ENCODE measurements at regions not wholly inside any gene's neighbourhood (a gene's known extent, or its start where the extent isn't known, plus 50 kb on each side); places are given as distances from the start of the nearest gene placed in this dataset.

DNA sequence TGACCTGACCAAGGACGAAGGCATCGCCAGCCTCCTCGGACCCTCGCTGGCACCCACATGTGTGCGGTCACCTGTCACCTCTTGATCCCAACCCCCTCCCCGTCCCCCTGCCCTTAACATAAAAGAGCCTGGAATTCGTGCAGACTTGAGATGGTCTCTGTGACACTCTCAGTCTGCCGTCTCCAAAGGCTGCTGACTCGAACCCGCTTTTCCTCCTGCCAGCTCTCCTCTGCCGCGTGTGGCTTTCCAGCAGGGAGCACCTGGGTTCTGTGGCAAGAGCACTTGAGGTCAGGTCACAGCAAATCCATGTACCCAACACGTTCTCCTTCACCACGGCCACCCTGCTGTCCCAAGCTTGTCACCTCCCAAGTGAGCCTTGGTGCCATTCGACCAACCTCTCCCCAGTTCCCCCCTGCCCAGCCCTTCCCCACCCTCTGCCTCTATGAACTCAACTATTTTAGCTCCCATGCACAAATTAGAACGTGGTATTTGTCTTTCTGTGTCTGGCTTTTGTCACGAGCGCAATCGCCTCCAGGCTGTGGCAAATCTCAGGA, 207.6 kb downstream of the BRD1 start:
- no peak for DNase-seq

GRCh38 chr22:49619301-49619700, 208.4 kb downstream of the BRD1 start:
- no peak for DNase-seq

- no peak for DNase-seq
These were observed 209.1 kb downstream of the BRD1 start for GRCh38 chr22:49618677-49618953.

GRCh38 chr22:49617866-49618676, 209.6 kb downstream of the BRD1 start:
- no peak for DNase-seq

- DNase-seq: no peak
These were observed 210.4 kb downstream of the BRD1 start for GRCh38 chr22:49617264-49617663.

GRCh38 chr22:49616356-49617231, 211.1 kb downstream of the BRD1 start:
- no peak for DNase-seq

DNA sequence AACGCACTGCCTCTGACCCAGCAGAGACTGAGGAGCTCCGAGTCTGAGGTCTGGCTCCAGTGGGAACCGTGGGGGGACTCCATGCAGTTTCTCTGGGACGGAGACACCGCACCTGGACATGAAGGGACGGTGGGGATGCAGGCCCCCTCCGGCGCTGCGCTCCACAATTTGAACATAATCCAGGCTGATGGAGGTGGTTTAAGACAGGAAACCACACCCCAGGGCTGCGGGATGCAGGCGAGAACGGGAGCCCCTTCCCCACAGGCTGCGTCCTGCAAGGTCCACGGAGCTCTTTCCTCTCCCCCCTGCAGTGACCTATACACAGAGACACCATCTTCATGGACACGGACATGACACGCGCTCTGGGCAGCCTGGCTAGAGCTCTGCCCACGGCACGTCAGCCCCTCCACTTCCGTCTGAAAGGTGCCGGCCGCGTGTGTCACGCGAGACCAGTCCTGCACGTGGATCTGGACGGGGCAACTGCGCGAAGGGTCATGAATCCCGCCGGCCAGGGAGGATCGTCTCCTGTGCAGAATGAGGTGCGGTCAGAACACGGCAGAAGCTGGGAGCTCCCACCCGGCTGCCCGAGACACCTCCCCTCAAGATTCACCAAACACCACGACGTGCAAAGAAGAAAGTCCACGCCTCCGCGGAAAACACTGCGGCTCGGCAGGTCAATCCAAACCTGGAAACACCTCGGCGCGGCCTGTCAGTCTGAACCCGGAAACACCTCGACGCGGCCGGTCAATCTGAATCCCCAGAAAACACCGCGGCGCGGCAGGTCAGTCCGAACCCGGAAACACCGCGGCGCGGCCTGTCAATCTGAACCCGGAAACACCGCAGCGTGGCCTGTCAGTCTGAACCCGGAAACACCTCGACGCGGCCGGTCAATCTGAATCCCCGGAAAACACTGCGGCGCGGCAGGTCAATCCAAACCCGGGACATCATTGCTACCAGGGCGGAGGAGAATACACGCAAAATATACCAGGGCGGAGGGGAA, 212.4 kb downstream of the BRD1 start:
- DNase-seq: no peak

DNA sequence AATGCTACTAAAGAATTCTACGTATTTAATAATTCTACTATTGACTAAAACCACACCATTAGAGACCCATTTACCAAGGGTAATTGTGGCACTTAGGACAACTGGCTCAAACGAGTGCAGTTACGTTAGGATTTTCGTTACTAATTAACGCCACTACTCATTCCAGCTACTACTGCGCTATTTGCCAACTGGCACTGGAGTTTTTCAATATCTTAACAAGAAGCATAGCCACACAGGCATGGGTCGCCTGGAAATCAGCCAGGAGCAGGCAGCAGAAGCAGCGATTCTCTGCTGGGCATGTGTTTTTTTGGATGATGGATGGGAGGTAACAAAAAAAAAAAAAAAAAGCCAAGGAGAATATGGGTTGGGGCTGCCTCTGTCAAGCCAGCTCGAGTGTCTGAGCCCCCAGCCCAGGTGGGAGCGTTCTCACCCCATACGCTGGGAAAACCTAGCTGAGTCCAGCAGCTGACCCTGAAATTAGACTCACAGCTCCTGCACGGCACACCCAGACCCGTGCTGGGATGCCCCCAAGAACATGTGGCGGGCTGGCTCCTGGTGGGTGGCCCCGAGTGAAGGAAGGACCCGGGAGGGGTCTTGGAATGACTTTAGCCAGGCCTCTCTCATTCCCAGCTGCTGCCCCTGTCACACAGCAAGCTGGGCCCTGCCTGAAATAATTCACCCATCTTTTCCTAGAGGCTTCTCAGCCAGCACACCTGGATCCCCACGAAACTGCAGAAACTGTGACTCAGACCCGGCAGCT, 214.0 kb downstream of the BRD1 start:
- no peak for DNase-seq

DNA sequence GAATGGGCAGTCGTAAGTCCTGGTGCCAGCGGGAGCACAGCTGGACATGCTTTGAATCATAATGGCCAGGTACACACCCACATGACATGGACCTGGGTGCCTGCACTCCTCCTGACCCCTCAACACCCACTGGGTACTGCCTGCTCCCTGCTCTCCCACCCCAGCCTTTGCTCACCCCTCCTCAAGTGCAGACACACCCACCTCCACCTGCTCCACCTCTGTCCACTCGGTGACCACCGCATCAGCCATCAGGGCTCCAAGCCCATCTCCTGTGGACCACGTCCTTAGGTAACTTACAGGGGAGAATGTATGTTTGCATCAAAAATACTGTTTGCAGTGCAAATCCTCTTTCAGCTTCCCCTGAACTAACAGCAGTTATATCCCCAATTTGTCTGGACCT, 214.6 kb downstream of the BRD1 start:
- no peak for DNase-seq

DNA sequence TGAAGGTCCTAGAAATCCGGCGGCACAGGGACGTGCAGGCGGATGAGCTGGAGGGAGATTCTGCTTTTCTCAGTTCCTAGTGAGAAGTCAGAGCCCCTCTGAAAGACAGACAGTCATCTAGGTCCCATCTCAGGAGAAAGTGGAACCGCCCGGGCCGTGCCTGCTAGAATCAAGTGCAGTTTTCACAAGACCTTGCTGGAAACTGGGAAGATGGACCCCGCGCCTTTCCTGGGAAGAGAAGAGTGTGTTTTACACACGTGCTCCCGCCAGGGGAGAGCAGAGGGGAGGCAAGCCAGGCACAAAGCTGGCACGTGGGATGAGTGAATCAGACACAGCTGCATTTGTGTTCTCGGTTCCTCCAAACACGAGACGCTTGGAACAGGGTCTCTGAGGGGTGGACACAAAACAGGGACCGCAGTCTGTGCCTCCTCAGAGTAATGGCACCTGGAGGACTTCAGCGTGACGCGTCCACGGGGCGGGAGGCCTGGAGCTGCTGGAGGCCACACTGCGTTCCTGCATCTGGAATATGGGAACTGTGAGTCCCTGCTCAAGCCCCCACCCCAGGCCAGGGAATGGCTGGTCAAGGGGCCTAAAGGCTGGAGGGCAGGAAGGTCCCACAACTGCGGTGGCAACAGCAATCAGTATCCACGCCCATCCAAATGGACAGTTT, 218.3 kb downstream of the BRD1 start:
- DNase-seq: no peak

DNA sequence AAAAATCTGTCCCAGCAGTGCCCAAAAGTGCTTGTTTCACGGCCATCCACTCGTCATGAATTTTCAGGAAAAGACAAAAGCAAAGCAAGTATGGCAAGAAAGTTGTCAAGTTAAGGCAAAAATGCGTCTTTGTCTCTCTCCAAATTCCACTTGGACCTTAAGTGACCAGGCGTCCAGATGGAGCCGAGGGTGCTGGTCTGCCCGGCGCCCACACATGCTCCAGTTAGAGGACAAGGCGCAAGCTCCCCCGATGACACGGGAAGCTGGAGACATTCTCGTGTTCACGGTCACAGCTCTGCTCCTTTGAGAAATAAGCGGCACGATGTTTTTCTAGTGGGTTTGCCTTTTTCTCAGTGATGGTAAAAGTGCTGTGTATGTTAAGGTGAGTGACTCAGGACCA, 219.0 kb downstream of the BRD1 start:
- DNase-seq: no peak

GRCh38 chr22:49608228-49608627, 219.4 kb downstream of the BRD1 start:
- no peak for DNase-seq

GRCh38 chr22:49607821-49608220, 219.9 kb downstream of the BRD1 start:
- DNase-seq: no peak

- DNase-seq: no peak
These were observed 220.9 kb downstream of the BRD1 start for GRCh38 chr22:49606562-49607290.

- no peak for DNase-seq
These were observed 222.9 kb downstream of the BRD1 start for GRCh38 chr22:49604732-49605302.

GRCh38 chr22:49603016-49603415, 224.7 kb downstream of the BRD1 start:
- DNase-seq: no peak

GRCh38 chr22:49602481-49602880, 225.2 kb downstream of the BRD1 start:
- DNase-seq: no peak

GRCh38 chr22:49601614-49602321, 225.9 kb downstream of the BRD1 start:
- DNase-seq: no peak

DNA sequence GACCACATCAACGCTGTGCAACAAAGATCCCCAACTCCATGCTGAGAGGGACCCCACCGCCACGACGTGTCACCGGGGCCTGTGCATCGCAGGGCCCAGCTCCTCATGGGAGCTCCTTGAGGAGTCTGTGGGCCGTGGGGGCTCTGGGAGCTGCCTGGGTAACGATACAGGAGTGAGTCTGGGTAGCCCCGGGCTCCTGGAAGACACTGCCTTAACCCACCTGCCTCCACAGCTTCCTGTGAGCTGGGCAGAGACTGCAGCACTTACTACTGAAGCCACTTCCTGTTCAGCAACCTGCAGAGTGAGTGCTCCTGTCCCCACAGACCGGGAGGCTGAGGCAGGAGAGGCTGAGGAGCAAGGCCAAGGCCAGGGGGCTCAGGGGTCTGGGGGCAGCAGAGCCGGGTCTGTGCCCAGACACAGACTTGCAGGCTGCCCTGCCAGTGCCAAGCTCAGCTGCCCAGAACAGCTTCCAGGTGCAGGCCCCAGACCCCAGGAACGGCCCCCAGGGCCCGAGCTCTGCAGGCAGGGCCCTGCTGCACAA, 226.7 kb downstream of the BRD1 start:
- no peak for DNase-seq
